Panc1 (cell line): ENCODE measurements at regions not wholly inside any gene's neighbourhood (a gene's known extent, or its start where the extent isn't known, plus 50 kb on each side); places are given as distances from the start of the nearest gene placed in this dataset.

Source experiments
- ATAC-seq: fragments of 200-7000 bp; cut with Tn5 transposase; 2 replicates; pipeline ENCODE4 v1.9.1; 2020; ENCODE audit warnings: mild to moderate bottlenecking, moderate library complexity
- BruUV-seq: library from RNA; stranded (reverse); fragments of 400-500 nt; replicated peaks from 2 replicates; lab custom pipeline; 2021; lab: Mats Ljungman, UMichigan
- CTCF ChIA-PET: fragments of 300-600 bp; sonication (Branson Sonifier 250); formaldehyde crosslinking; loops from one replicate; lab custom pipeline; 2022; ENCODE audit warnings: antibody characterized with exemption; lab: Charles Lee
- POLR2A ChIA-PET: fragments of 300-600 bp; sonication (Branson Sonifier 250); formaldehyde crosslinking; loops from one replicate; lab custom pipeline; 2022; ENCODE audit warnings: antibody characterized with exemption; lab: Charles Lee
- DNase-seq: peaks from one replicate; pipeline ENCODE4 v3.0.0-alpha.2; 2010; ENCODE audit warnings: low read depth, low spot score
- H3K27ac ChIP-seq: 2 replicates; pipeline ENCODE4 v1.5.1; 2011; ENCODE audit warnings: mild to moderate bottlenecking, low read length, inconsistent platforms
- H3K27me3 ChIP-seq: fragments of 200-500 bp; sonication (Bioruptor generic); 2 replicates; pipeline ENCODE4 v1.6.0; 2014; ENCODE audit warnings: low read length, inconsistent platforms; ENCODE audit not compliant: control insufficient read depth, insufficient read depth
- H3K36me3 ChIP-seq: fragments of 200-500 bp; sonication (Bioruptor generic); 2 replicates; pipeline ENCODE4 v1.5.1; 2014; ENCODE audit warnings: inconsistent platforms, mild to moderate bottlenecking, low read length, moderate library complexity; ENCODE audit not compliant: control insufficient read depth, insufficient read depth
- H3K4me1 ChIP-seq: 2 replicates; pipeline ENCODE4 v1.5.1; 2011; ENCODE audit warnings: inconsistent platforms, mild to moderate bottlenecking, low read length, moderate library complexity; ENCODE audit not compliant: control insufficient read depth, insufficient read depth
- H3K4me3 ChIP-seq, 2 experiments: 2 replicates each; pipeline ENCODE4 v1.5.1; 2011 to 2012; ENCODE audit warnings: low read depth in 2 of 2, low read length in 2 of 2, mild to moderate bottlenecking in 2 of 2, inconsistent platforms in 1 of 2, moderate library complexity in 1 of 2
- H3K9me3 ChIP-seq: fragments of 200-500 bp; sonication (Bioruptor generic); 2 replicates; pipeline ENCODE4 v1.5.1; 2014; ENCODE audit warnings: low read depth, mild to moderate bottlenecking, inconsistent platforms, low read length, moderate library complexity; ENCODE audit not compliant: control insufficient read depth, insufficient read depth
- CTCF ChIP-seq: fragments of 450-650 bp; IDR thresholded peaks from 2 replicates; pipeline ENCODE4 v1.5.1; 2017; ENCODE audit warnings: mild to moderate bottlenecking
- POLR2AphosphoS5 ChIP-seq: IDR thresholded peaks from 2 replicates; pipeline ENCODE4 v1.6.1; 2012; ENCODE audit warnings: mild to moderate bottlenecking, low read depth, low read length, moderate library complexity
- SIN3A ChIP-seq: IDR thresholded peaks from 2 replicates; pipeline ENCODE4 v1.6.1; 2012; ENCODE audit warnings: low read depth, mild to moderate bottlenecking, low read length, moderate library complexity, borderline replicate concordance; ENCODE audit not compliant: insufficient read depth
- TCF7L2 ChIP-seq: IDR thresholded peaks from 2 replicates; pipeline ENCODE4 v1.6.1; 2011; ENCODE audit warnings: mild to moderate bottlenecking, low read depth, low read length, inconsistent platforms
- in situ Hi-C: cut with HindIII; loops from 2 replicates; pipeline ENCODE4 v1.10.0; 2016; ENCODE audit warnings: low sequenced_read_pairs, low pct_unique_long_range_greater_than_20kb
- intact Hi-C: fragments of 100-400 bp; cut with micrococcal nuclease; formaldehyde crosslinking; loops from one replicate; pipeline ENCODE4 v1.10.0; 2022; ENCODE audit not compliant: unreplicated experiment
- TF ChIP-seq, protein P1 (sequence below), 2 experiments: IDR thresholded peaks; 2 replicates each; pipeline ENCODE4 v1.6.1; 2011 to 2012; ENCODE audit warnings: low read depth in 2 of 2, control low read depth in 1 of 2, low read length in 1 of 2, mild to moderate bottlenecking in 1 of 2, moderate library complexity in 1 of 2; ENCODE audit not compliant: insufficient read depth in 1 of 2

- ATAC-seq (no peak), DNase-seq (no peak)
- Histone ChIP-seq H3K4me3 (no peak overlapping the region), H3K27ac (no peak overlapping the region), H3K4me1 (no peaks in the 10 kb centered on the region), H3K36me3 (no peaks in the 10 kb centered on the region), H3K27me3 (no peaks in the 10 kb centered on the region), H3K9me3 (no peaks in the 10 kb centered on the region)
- intact Hi-C loops (no loop called here), in situ Hi-C loops (no loop called here)
- BruUV-seq: no TSS peak
- CTCF ChIA-PET: no interaction called here
- TF ChIP-seq, protein P1, sequence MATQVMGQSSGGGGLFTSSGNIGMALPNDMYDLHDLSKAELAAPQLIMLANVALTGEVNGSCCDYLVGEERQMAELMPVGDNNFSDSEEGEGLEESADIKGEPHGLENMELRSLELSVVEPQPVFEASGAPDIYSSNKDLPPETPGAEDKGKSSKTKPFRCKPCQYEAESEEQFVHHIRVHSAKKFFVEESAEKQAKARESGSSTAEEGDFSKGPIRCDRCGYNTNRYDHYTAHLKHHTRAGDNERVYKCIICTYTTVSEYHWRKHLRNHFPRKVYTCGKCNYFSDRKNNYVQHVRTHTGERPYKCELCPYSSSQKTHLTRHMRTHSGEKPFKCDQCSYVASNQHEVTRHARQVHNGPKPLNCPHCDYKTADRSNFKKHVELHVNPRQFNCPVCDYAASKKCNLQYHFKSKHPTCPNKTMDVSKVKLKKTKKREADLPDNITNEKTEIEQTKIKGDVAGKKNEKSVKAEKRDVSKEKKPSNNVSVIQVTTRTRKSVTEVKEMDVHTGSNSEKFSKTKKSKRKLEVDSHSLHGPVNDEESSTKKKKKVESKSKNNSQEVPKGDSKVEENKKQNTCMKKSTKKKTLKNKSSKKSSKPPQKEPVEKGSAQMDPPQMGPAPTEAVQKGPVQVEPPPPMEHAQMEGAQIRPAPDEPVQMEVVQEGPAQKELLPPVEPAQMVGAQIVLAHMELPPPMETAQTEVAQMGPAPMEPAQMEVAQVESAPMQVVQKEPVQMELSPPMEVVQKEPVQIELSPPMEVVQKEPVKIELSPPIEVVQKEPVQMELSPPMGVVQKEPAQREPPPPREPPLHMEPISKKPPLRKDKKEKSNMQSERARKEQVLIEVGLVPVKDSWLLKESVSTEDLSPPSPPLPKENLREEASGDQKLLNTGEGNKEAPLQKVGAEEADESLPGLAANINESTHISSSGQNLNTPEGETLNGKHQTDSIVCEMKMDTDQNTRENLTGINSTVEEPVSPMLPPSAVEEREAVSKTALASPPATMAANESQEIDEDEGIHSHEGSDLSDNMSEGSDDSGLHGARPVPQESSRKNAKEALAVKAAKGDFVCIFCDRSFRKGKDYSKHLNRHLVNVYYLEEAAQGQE (IDR thresholded peaks at IDR 0.05; ENCODE audit: insufficient read depth in 1 of 2, low read depth in 2 of 2, low read length in 1 of 2): no peak
- TF ChIP-seq CTCF (no peak), POLR2AphosphoS5 (no peak), TCF7L2 (no peak), SIN3A (no peak)
- POLR2A ChIA-PET: interaction anchor here (0.7 kb wide), 1 partner anchor 19 kb away, joined by 3 read pairs; no protein-coding TSS in a partner anchor
These were observed 86.5 kb upstream of the NMNAT3 start for GRCh38 chr3:139764069-139764905.

GRCh38 chr3:139762302-139762701, 84.5 kb upstream of the NMNAT3 start:
- no peak overlapping the region for H3K27ac ChIP-seq
- DNase-seq (no peak), ATAC-seq (no peak)
- BruUV-seq: no TSS peak
- no peaks in the 10 kb centered on the region for H3K36me3 ChIP-seq
- TF ChIP-seq, protein P1 (IDR thresholded peaks at IDR 0.05; ENCODE audit: insufficient read depth in 1 of 2, low read depth in 2 of 2, low read length in 1 of 2): no peak
- TF ChIP-seq SIN3A: no peak
- no peak for TF ChIP-seq POLR2AphosphoS5
- no peak for TF ChIP-seq CTCF
- no peak for TF ChIP-seq TCF7L2
- H3K27me3 ChIP-seq: no peaks in the 10 kb centered on the region
- H3K4me1 ChIP-seq: no peaks in the 10 kb centered on the region
- H3K4me3 ChIP-seq: no peak overlapping the region
- POLR2A ChIA-PET: no interaction called here
- H3K9me3 ChIP-seq: no peaks in the 10 kb centered on the region
- intact Hi-C loops: no loop called here
- CTCF ChIA-PET: no interaction called here
- in situ Hi-C loops: no loop called here
